ENCODE measurements at regions not wholly inside any gene's neighbourhood (a gene's known extent, or its start where the extent isn't known, plus 50 kb on each side); places are given as distances from the start of the nearest gene placed in this dataset.

DNA sequence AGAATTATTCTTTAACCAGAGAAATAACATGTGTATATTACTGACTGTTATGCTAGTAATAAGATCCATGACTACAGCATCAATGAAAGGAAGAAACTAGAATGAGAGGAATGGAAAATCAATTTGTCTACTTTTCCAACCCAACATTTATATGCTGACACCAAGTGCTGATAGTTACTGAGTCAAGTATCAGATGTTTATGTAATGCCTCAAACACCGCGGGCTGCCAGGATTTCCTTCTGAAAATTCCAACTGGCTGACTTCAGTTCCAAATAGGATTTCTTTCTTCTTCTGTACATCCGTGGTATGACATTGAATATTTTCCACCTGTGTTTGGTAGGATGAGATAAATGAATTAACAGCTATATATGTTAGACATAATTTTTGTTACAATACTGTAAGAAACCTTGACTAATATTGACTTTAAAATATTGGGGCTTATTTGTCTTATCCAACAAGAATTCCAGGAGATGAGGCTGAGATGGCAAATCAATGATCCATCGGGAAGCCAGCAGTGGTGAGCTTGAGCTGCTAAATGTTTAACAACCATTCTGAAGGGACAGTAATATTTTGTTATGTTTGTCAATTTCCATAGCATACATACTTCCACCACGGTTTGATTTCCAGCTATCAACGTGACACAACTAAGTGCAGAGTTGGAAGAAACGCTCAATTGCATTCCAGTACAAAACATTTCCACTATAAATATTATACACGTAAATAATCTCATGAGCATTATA lies 435.2 kb upstream of the AUTS2 start:
- no peak overlapping the region for H3K14ac ChIP-seq (ENCODE audit: insufficient read length)
- H4K91ac ChIP-seq (replicated peaks; ENCODE audit: insufficient read length, low read length): no peak overlapping the region
- H2BK5ac ChIP-seq (ENCODE audit: low read depth, low read length): no peak overlapping the region
- no peaks in the 10 kb centered on the region for H3K36me3 ChIP-seq (ENCODE audit: control insufficient read depth in 2 of 4, insufficient read depth in 4 of 4, low read length in 3 of 4)
- H3K4me1 ChIP-seq (replicated peaks in 1 of 4; ENCODE audit: control insufficient read depth in 3 of 4, insufficient read depth in 4 of 4, low read length in 3 of 4): no peaks in the 10 kb centered on the region
- POLR2A ChIA-PET (ENCODE audit: partially characterized antibody): no interaction called here
- H3K4ac ChIP-seq (replicated peaks; ENCODE audit: insufficient read length, low read depth, low read length): no peak overlapping the region
- H2BK20ac ChIP-seq (ENCODE audit: low read length): no peak overlapping the region
- H3K9me3 ChIP-seq (ENCODE audit: insufficient read depth in 2 of 2, low read depth in 1 of 2, low read length in 1 of 2): peaks cover 0 to 3% of the 10 kb centered on the region in 2 experiments; a peak in 1 of 4 replicates
- no peak overlapping the region for H3K56ac ChIP-seq (replicated peaks; ENCODE audit: insufficient read length, low read depth, low read length)
- no peak overlapping the region for H2AK5ac ChIP-seq (ENCODE audit: low read depth, low read length)
- H3K27ac ChIP-seq (ENCODE audit: low read depth, low read length): no peak overlapping the region
- no peak overlapping the region for H2BK120ac ChIP-seq (replicated peaks; ENCODE audit: low read depth, low read length)
- H2BK12ac ChIP-seq (ENCODE audit: low read depth, low read length): no peak overlapping the region
- no peak for DNase-seq (ENCODE audit: low read depth in 1 of 2, low spot score in 2 of 2)
- H3K23ac ChIP-seq (ENCODE audit: insufficient read length): no peak overlapping the region
- no peak overlapping the region for H4K5ac ChIP-seq (ENCODE audit: insufficient read length, low read depth, low read length)
- H3K79me2 ChIP-seq (ENCODE audit: control insufficient read depth in 1 of 2, insufficient read depth in 2 of 2, low read length in 2 of 2): no peaks in the 10 kb centered on the region
- CTCF ChIA-PET (ENCODE audit: partially characterized antibody): no interaction called here
- H3K18ac ChIP-seq (ENCODE audit: extremely low read depth, low read length): no peak overlapping the region
- FAIRE-seq: no peak
- H3K27me3 ChIP-seq (replicated peaks in 1 of 4; ENCODE audit: control insufficient read depth in 3 of 4, extremely low read depth in 1 of 4, insufficient read depth in 3 of 4, low read length in 3 of 4): no peaks in the 10 kb centered on the region
- H4K8ac ChIP-seq (ENCODE audit: extremely low read depth, insufficient read depth, low read length): no peak overlapping the region
- H2BK15ac ChIP-seq (ENCODE audit: low read length): no peak overlapping the region
- H3K23me2 ChIP-seq (ENCODE audit: low read depth, low read length): no peaks in the 10 kb centered on the region
- H3K79me1 ChIP-seq (ENCODE audit: low read depth, low read length): no peaks in the 10 kb centered on the region
- H4K20me1 ChIP-seq (replicated peaks in 1 of 2; ENCODE audit: control insufficient read depth in 1 of 2, insufficient read depth in 2 of 2, low read length in 2 of 2): no peaks in the 10 kb centered on the region
- H3K9ac ChIP-seq (replicated peaks in 1 of 4; ENCODE audit: extremely low read depth in 1 of 4, low read depth in 3 of 4, low read length in 3 of 4): no peak overlapping the region
- H3K4me2 ChIP-seq (ENCODE audit: insufficient read depth in 1 of 2, low read depth in 2 of 2, low read length in 2 of 2): no peak overlapping the region
- no peak overlapping the region for H3K4me3 ChIP-seq (ENCODE audit: extremely low read depth in 1 of 4, insufficient read depth in 2 of 4, low read depth in 3 of 4, low read length in 4 of 4)
- 90% methylated on average over 8 of the region's 8 CpGs; no CpG with 5 or more reads in 1 of the 2 experiments for WGBS, 2 experiments (ENCODE audit: extremely low coverage in 1 of 2, insufficient coverage in 1 of 2, insufficient read length in 1 of 2, insufficient replicate concordance in 2 of 2, low coverage in 1 of 2, low lambda C conversion rate in 2 of 2, missing lambda C conversion rate in 1 of 2)
- H2AFZ ChIP-seq (ENCODE audit: low read length): no peak overlapping the region
- no peak for TF ChIP-seq ZNF274 (IDR thresholded peaks at IDR 0.05; ENCODE audit: borderline replicate concordance, extremely low read depth, low read length)
- TF ChIP-seq POLR2AphosphoS5 (IDR thresholded peaks at IDR 0.05; ENCODE audit: low read depth, low read length): no peak
- no peak for TF ChIP-seq BRCA1 (IDR thresholded peaks at IDR 0.05; ENCODE audit: low read depth, low read length)
- TF ChIP-seq, protein P1, sequence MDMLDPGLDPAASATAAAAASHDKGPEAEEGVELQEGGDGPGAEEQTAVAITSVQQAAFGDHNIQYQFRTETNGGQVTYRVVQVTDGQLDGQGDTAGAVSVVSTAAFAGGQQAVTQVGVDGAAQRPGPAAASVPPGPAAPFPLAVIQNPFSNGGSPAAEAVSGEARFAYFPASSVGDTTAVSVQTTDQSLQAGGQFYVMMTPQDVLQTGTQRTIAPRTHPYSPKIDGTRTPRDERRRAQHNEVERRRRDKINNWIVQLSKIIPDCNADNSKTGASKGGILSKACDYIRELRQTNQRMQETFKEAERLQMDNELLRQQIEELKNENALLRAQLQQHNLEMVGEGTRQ (IDR thresholded peaks at IDR 0.05; ENCODE audit: low read length): no peak
- TF ChIP-seq SP4 (IDR thresholded peaks at IDR 0.05; ENCODE audit: low read length): no peak
- no peak for TF ChIP-seq CHD1 (IDR thresholded peaks at IDR 0.05; ENCODE audit: low read depth, low read length)
- no peak for TF ChIP-seq SRF (IDR thresholded peaks at IDR 0.05; ENCODE audit: low read depth, low read length)
- TF ChIP-seq MAFK (IDR thresholded peaks at IDR 0.05; ENCODE audit: low read depth, low read length): no peak
- no peak for TF ChIP-seq GABPA (IDR thresholded peaks at IDR 0.05; ENCODE audit: borderline replicate concordance, insufficient read depth, low read length)
- TF ChIP-seq CREB1 (IDR thresholded peaks at IDR 0.05): no peak
- TF ChIP-seq, protein P2, sequence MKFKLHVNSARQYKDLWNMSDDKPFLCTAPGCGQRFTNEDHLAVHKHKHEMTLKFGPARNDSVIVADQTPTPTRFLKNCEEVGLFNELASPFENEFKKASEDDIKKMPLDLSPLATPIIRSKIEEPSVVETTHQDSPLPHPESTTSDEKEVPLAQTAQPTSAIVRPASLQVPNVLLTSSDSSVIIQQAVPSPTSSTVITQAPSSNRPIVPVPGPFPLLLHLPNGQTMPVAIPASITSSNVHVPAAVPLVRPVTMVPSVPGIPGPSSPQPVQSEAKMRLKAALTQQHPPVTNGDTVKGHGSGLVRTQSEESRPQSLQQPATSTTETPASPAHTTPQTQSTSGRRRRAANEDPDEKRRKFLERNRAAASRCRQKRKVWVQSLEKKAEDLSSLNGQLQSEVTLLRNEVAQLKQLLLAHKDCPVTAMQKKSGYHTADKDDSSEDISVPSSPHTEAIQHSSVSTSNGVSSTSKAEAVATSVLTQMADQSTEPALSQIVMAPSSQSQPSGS (IDR thresholded peaks at IDR 0.05; ENCODE audit: low read length): no peak
- no peak for TF ChIP-seq KDM4A (IDR thresholded peaks at IDR 0.05; ENCODE audit: low read depth, low read length, severe bottlenecking)

Measured in H1 (cell line).